ENCODE measurements at regions not wholly inside any gene's neighbourhood (a gene's known extent, or its start where the extent isn't known, plus 50 kb on each side); places are given as distances from the start of the nearest gene placed in this dataset.

- DNase-seq (ENCODE audit: low spot score): no peak
These were observed 241.8 kb downstream of the NPHP4 start for GRCh38 chr1:5750186-5751162.

GRCh38 chr1:5748286-5749225 is 243.7 kb downstream of the NPHP4 start:
- no peak for DNase-seq (ENCODE audit: low spot score)

- DNase-seq (ENCODE audit: low spot score): no peak
These were observed 244.6 kb downstream of the NPHP4 start for GRCh38 chr1:5747426-5748285.

GRCh38 chr1:5746611-5747425 is 245.4 kb downstream of the NPHP4 start:
- no peak for DNase-seq (ENCODE audit: low spot score)

- DNase-seq (ENCODE audit: low spot score): peak; percentile 90
These were observed 246.2 kb downstream of the NPHP4 start for GRCh38 chr1:5745800-5746610.

- DNase-seq (ENCODE audit: low spot score): no peak
These were observed 247.1 kb downstream of the NPHP4 start for GRCh38 chr1:5744911-5745799.

- DNase-seq (ENCODE audit: low spot score): no peak
These were observed 247.9 kb downstream of the NPHP4 start for GRCh38 chr1:5744341-5744740.

- DNase-seq (ENCODE audit: low spot score): no peak
These were observed 248.7 kb downstream of the NPHP4 start for GRCh38 chr1:5743435-5744095.

GRCh38 chr1:5742801-5743200 is 249.4 kb downstream of the NPHP4 start:
- no peak for DNase-seq (ENCODE audit: low spot score)

- DNase-seq (ENCODE audit: low spot score): no peak
These were observed 250.2 kb downstream of the NPHP4 start for GRCh38 chr1:5742032-5742431.

GRCh38 chr1:5740865-5741860 is 251.1 kb downstream of the NPHP4 start:
- no peak for DNase-seq (ENCODE audit: low spot score)

GRCh38 chr1:5740450-5740849 is 251.8 kb downstream of the NPHP4 start:
- DNase-seq (ENCODE audit: low spot score): no peak

- DNase-seq (ENCODE audit: low spot score): no peak
These were observed 252.6 kb downstream of the NPHP4 start for GRCh38 chr1:5739561-5740078.

GRCh38 chr1:5738911-5739462 is 253.2 kb downstream of the NPHP4 start:
- DNase-seq (ENCODE audit: low spot score): no peak

GRCh38 chr1:5737081-5737480 is 255.1 kb downstream of the NPHP4 start:
- no peak for DNase-seq (ENCODE audit: low spot score)

GRCh38 chr1:5734996-5735395 is 257.2 kb downstream of the NPHP4 start:
- no peak for DNase-seq (ENCODE audit: low spot score)

GRCh38 chr1:5734414-5734813 is 257.8 kb downstream of the NPHP4 start:
- DNase-seq (ENCODE audit: low spot score): no peak
